Suprapubic skin (tissue), 4 donors: ENCODE measurements at regions not wholly inside any gene's neighbourhood (a gene's known extent, or its start where the extent isn't known, plus 50 kb on each side); places are given as distances from the start of the nearest gene placed in this dataset.

Experiments
- DNase-seq, 2 donors: peaks; one replicate each; pipeline ENCODE4 v3.0.0-alpha.2; 2019; ENCODE audit warnings: low spot score in 2 of 2
- H3K27ac ChIP-seq: fragments of 200-600 bp; sonication (generic); one replicate; pipeline ENCODE4 v1.5.1; 2019
- H3K27me3 ChIP-seq: fragments of 200-600 bp; sonication (generic); one replicate; pipeline ENCODE4 v1.5.1; 2019
- H3K36me3 ChIP-seq: fragments of 200-600 bp; sonication (generic); one replicate; pipeline ENCODE4 v1.5.1; 2019
- H3K4me1 ChIP-seq: fragments of 200-600 bp; sonication (generic); one replicate; pipeline ENCODE4 v1.5.1; 2019
- H3K4me3 ChIP-seq: fragments of 200-600 bp; sonication (generic); one replicate; pipeline ENCODE4 v1.5.1; 2019; ENCODE audit warnings: mild to moderate bottlenecking
- H3K9me3 ChIP-seq: fragments of 200-600 bp; sonication (generic); one replicate; pipeline ENCODE4 v1.5.1; 2019
- EP300 ChIP-seq: sonication (generic); formaldehyde crosslinking; IDR thresholded peaks from one replicate; pipeline ENCODE4 v1.6.1; 2017; ENCODE audit warnings: antibody characterized with exemption
- POLR2A ChIP-seq, 2 donors: fragments of 450-650 bp; IDR thresholded peaks; one replicate each; pipeline ENCODE4 v1.6.1; 2017; ENCODE audit warnings: antibody characterized with exemption in 2 of 2, mild to moderate bottlenecking in 2 of 2, moderate library complexity in 2 of 2
- POLR2AphosphoS5 ChIP-seq, 3 donors: sonication (generic); formaldehyde crosslinking; IDR thresholded peaks; one replicate each; pipeline ENCODE4 v1.6.1; 2017; ENCODE audit warnings: antibody characterized with exemption in 3 of 3
- WGBS: methylation state at CpG from one replicate; pipeline ENCODE4 v1.1.5; 2018; 5-methylcytosine and 5-hydroxymethylcytosine counted together
- TF ChIP-seq, protein P1 (sequence below), 2 donors: fragments of 200-600 bp in 1 of 2; fragments of 450-650 bp in 1 of 2; sonication (generic) in 1 of 2; IDR thresholded peaks; one replicate each; pipeline ENCODE4 v1.5.1; 2016 to 2019; ENCODE audit warnings: antibody characterized with exemption in 2 of 2, mild to moderate bottlenecking in 1 of 2, moderate library complexity in 1 of 2

DNA sequence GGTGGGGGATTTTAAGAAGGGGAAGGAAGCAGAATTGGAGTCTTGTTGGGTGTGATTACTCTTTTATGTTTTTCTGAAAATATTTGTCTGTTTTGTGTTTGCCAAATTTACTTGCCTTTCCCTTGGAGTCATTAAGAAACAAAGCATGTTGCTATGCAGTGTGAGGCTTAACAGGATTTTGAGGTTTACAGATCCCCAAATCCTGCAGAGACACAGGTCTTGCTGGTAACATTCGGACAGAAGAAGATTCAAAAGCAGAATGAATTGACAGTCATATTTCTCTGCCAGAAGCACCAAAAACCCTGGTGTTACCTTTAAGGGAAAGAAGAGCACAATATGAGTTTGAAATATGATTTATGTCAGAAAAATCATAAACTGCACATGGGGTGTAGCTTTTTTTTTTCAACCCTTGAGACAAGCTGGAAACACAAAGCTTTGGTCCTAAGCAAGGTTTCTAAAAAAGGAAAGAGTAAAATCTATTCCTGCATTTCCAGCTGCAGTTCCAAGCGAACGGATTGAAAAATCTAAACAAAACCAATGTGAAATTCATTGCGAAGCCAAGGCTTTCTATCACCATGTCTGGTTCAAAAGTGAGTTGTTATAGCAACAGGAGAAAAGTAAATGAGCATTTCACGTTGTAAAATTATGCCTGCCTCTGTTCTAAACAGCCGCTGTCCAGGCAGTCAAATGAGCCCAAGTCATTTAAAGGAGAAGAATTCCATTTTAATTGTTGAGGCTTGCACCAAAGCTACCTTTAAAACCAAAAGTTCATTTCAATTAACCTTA lies 358.9 kb upstream of the SASH1 start:
- TF ChIP-seq POLR2AphosphoS5 (IDR thresholded peaks at IDR 0.05) (no peak), POLR2A (IDR thresholded peaks at IDR 0.05) (no peak), EP300 (no peak)
- TF ChIP-seq, protein P1, sequence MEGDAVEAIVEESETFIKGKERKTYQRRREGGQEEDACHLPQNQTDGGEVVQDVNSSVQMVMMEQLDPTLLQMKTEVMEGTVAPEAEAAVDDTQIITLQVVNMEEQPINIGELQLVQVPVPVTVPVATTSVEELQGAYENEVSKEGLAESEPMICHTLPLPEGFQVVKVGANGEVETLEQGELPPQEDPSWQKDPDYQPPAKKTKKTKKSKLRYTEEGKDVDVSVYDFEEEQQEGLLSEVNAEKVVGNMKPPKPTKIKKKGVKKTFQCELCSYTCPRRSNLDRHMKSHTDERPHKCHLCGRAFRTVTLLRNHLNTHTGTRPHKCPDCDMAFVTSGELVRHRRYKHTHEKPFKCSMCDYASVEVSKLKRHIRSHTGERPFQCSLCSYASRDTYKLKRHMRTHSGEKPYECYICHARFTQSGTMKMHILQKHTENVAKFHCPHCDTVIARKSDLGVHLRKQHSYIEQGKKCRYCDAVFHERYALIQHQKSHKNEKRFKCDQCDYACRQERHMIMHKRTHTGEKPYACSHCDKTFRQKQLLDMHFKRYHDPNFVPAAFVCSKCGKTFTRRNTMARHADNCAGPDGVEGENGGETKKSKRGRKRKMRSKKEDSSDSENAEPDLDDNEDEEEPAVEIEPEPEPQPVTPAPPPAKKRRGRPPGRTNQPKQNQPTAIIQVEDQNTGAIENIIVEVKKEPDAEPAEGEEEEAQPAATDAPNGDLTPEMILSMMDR (IDR thresholded peaks at IDR 0.05): no peak
- no peaks in the 10 kb centered on the region for H3K27me3 ChIP-seq
- no peaks in the 10 kb centered on the region for H3K36me3 ChIP-seq
- 43% methylated on average over 6 of the region's 6 CpGs for WGBS
- DNase-seq: no peak
- no peaks in the 10 kb centered on the region for H3K9me3 ChIP-seq
- H3K4me1 ChIP-seq: peaks cover 2% of the 10 kb centered on the region
- H3K4me3 ChIP-seq: no peak overlapping the region
- no peak overlapping the region for H3K27ac ChIP-seq

DNA sequence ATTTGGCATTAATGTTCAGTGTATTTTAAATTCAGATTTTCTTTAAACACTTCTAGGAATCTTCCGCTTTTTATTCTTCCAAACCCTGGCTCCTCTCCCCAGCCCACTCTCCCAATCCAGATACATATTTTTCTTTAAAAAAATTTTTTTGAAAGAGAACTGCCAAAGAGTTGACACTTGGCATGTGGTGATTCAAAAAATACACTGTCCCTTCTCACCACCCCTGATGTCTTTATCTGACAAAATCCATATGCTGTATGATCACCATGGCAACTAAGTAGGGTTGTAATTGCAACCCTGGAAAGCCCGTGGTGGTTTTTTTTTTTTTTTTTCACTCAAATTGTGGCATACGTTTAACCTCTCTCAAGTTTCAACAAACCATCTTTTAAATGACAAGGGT lies 355.8 kb upstream of the SASH1 start:
- H3K36me3 ChIP-seq: no peaks in the 10 kb centered on the region
- 68% methylated on average over 3 of the region's 3 CpGs for WGBS
- no peak overlapping the region for H3K27ac ChIP-seq
- TF ChIP-seq POLR2AphosphoS5 (IDR thresholded peaks at IDR 0.05): no peak
- no peak for TF ChIP-seq POLR2A (IDR thresholded peaks at IDR 0.05)
- TF ChIP-seq, protein P1 (IDR thresholded peaks at IDR 0.05): no peak
- no peak for TF ChIP-seq EP300
- H3K4me1 ChIP-seq: peaks cover 2% of the 10 kb centered on the region
- no peak for DNase-seq
- H3K4me3 ChIP-seq: no peak overlapping the region
- H3K9me3 ChIP-seq: no peaks in the 10 kb centered on the region
- no peaks in the 10 kb centered on the region for H3K27me3 ChIP-seq

DNA sequence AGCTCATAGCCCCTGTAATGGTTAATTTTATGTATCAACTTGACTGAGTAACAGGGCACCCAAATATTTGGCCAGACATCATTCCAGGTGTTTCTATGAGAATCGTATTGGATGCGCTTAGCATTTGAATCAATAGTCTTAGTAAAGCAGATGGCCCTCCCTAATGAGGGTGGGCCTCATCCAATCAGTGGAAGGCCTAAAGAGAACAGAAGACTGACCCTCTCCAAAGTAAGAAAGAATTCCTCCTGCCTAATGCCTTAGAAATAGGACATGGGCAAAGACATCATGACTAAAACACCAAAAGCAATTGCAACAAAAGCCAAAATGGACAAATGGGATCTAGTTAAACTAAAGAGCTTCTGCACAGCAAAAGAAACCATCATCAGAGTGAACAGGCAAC lies 352.5 kb upstream of the SASH1 start:
- Histone ChIP-seq H3K27me3 (no peaks in the 10 kb centered on the region), H3K4me1 (peaks cover under 1% of the 10 kb centered on the region), H3K9me3 (no peaks in the 10 kb centered on the region), H3K27ac (no peak overlapping the region), H3K36me3 (no peaks in the 10 kb centered on the region), H3K4me3 (no peak overlapping the region)
- TF ChIP-seq, protein P1 (IDR thresholded peaks at IDR 0.05): no peak
- no peak for TF ChIP-seq POLR2AphosphoS5 (IDR thresholded peaks at IDR 0.05)
- TF ChIP-seq POLR2A (IDR thresholded peaks at IDR 0.05): no peak
- TF ChIP-seq EP300: no peak
- 100% methylated on average over 2 of the region's 2 CpGs for WGBS
- no peak for DNase-seq

DNA sequence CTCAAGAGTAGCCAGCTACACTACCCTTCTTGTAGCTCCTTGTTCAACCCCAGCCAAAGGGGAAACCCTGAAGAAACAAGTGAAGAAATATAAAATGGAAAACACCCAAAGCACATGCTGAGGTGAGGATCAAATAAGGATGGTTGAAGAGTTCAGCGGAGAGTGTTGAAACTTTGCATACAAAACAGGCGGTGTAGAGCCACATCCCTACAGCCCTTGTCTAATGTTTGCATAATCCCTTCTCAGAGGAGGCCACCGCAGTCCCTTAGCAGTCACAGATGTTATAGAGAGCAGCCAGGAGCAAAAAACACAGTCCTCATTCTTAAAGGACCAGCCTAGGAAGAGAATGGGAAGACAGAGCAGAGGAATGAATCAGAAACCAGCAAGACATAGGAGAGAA lies 350.7 kb upstream of the SASH1 start:
- H3K36me3 ChIP-seq: no peaks in the 10 kb centered on the region
- H3K27me3 ChIP-seq: no peaks in the 10 kb centered on the region
- no peaks in the 10 kb centered on the region for H3K4me1 ChIP-seq
- TF ChIP-seq EP300 (no peak), POLR2AphosphoS5 (IDR thresholded peaks at IDR 0.05) (no peak), POLR2A (IDR thresholded peaks at IDR 0.05) (no peak)
- TF ChIP-seq, protein P1 (IDR thresholded peaks at IDR 0.05): no peak
- DNase-seq: no peak
- 84% methylated on average over 3 of the region's 3 CpGs for WGBS
- no peak overlapping the region for H3K27ac ChIP-seq
- H3K9me3 ChIP-seq: no peaks in the 10 kb centered on the region
- H3K4me3 ChIP-seq: no peak overlapping the region

DNA sequence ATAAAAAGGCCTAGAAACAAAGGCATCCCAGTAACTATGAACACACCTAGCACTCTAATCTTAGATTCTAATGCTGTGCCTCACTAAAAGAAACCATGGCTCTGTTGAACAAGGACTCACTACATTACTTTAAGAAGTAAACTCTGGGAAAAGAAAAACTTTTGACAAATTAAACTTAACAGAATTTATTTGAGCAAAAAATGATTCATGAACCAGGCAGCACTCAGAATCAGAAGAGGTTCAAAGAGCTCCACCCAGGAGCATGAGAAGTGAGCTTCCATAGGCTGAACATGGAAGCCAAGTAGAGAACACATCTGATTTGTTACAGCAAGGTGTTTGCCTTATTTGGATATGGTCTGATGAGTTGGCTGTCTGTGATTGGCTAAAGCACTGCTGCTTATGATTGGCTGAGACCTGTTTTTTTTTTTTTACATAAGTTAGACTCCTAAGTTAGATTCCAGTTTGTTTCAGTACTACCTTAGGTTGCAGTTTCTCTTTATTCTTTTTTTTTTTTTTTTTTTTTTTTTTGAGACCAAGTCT lies 343.6 kb upstream of the SASH1 start:
- H3K4me1 ChIP-seq: no peaks in the 10 kb centered on the region
- no peaks in the 10 kb centered on the region for H3K27me3 ChIP-seq
- TF ChIP-seq POLR2A (IDR thresholded peaks at IDR 0.05) (no peak), POLR2AphosphoS5 (IDR thresholded peaks at IDR 0.05) (no peak), EP300 (no peak)
- TF ChIP-seq, protein P1 (IDR thresholded peaks at IDR 0.05): no peak
- no peak overlapping the region for H3K27ac ChIP-seq
- no peak for DNase-seq
- no peak overlapping the region for H3K4me3 ChIP-seq
- H3K36me3 ChIP-seq: no peaks in the 10 kb centered on the region
- no peaks in the 10 kb centered on the region for H3K9me3 ChIP-seq
